ENCODE measurements at regions not wholly inside any gene's neighbourhood (a gene's known extent, or its start where the extent isn't known, plus 50 kb on each side); places are given as distances from the start of the nearest gene placed in this dataset.

GRCh38 chr2:67812682-67813081 lies 250.1 kb downstream of the C1D start:
- no peak for TF ChIP-seq CTCF (IDR thresholded peaks at IDR 0.05)
- no peak for TF ChIP-seq POLR2A (IDR thresholded peaks at IDR 0.05)

All from lower leg skin (tissue), 3 donors.